ENCODE measurements at regions not wholly inside any gene's neighbourhood (a gene's known extent, or its start where the extent isn't known, plus 50 kb on each side); places are given as distances from the start of the nearest gene placed in this dataset.

DNA sequence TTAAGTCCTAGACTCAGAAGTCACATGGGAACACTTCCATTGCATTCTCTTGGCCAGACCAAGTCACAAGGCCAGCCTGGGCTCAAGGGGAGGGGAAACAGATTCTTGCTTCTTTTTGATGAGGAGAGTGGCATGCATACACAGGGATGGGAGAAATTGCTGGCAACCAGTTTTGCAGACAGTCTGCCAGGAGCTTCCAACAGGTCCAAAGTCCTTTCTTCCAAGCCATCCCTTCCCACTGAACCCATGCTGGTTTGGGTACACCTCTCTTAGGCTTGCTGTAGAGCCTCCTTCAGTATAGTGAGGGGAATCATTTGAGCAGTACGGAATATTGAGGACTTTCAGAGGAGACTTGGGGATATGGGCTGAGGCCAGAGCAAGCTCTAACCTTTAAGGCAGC is 267.8 kb downstream of the BCOR start:
- TF ChIP-seq YY1 (IDR thresholded peaks at IDR 0.05) = no peak
- TF ChIP-seq EGR1 (IDR thresholded peaks at IDR 0.05; ENCODE audit: low read depth in 2 of 2) = no peak
